ENCODE measurements at regions not wholly inside any gene's neighbourhood (a gene's known extent, or its start where the extent isn't known, plus 50 kb on each side); places are given as distances from the start of the nearest gene placed in this dataset.

GRCh38 chr4:27886120-27886519 lies 1025.5 kb downstream of the STIM2 start:
- TF ChIP-seq FOXM1 (IDR thresholded peaks at IDR 0.05; ENCODE audit: borderline replicate concordance), result no peak
- TF ChIP-seq PKNOX1 (IDR thresholded peaks at IDR 0.05), result no peak
- TF ChIP-seq HDGF (IDR thresholded peaks at IDR 0.05; ENCODE audit: borderline replicate concordance), result no peak

All from HEK293T (cell line).